CD4-positive, CD25-positive, alpha-beta regulatory T cell (primary cell): ENCODE measurements at regions not wholly inside any gene's neighbourhood (a gene's known extent, or its start where the extent isn't known, plus 50 kb on each side); places are given as distances from the start of the nearest gene placed in this dataset.

Experiments used
- ATAC-seq, 2 donors: fragments of 150-1000 bp; cut with Tn5 transposase; one replicate each; pipeline ENCODE4 v1.10.0; 2021; ENCODE audit warnings: low read depth in 2 of 2, moderate number of reproducible peaks in 2 of 2, moderate library complexity in 1 of 2
- DNase-seq, 3 donors: peaks; one replicate each; pipeline versions ENCODE4 v3.0.0 to v3.0.0-alpha.2; 2012 to 2022; ENCODE audit warnings: mixed read lengths in 1 of 3
- H3K27ac ChIP-seq: one replicate; pipeline ENCODE4 v1.7.0; 2013; ENCODE audit warnings: mild to moderate bottlenecking, low read length; ENCODE audit not compliant: insufficient read depth, poor library complexity, severe bottlenecking
- H3K27me3 ChIP-seq: one replicate; pipeline ENCODE4 v1.7.0; 2013; ENCODE audit warnings: low read length; ENCODE audit not compliant: control insufficient read depth, insufficient read depth
- H3K36me3 ChIP-seq: one replicate; pipeline ENCODE4 v1.7.0; 2013; ENCODE audit warnings: mild to moderate bottlenecking, low read length, moderate library complexity; ENCODE audit not compliant: control insufficient read depth, insufficient read depth
- H3K4me1 ChIP-seq: 2 replicates; pipeline ENCODE4 v1.7.0; 2013; ENCODE audit warnings: mild to moderate bottlenecking, low read length; ENCODE audit not compliant: insufficient read depth, control insufficient read depth, poor library complexity, severe bottlenecking
- H3K4me3 ChIP-seq: one replicate; pipeline ENCODE4 v1.7.0; 2013; ENCODE audit warnings: low read depth, mild to moderate bottlenecking, low read length, moderate library complexity
- H3K9me3 ChIP-seq, 2 experiments: 1 replicate in 1 of 2; 2 replicates in 1 of 2; pipeline ENCODE4 v1.7.0; 2013; ENCODE audit warnings: low read length in 2 of 2, mild to moderate bottlenecking in 1 of 2, moderate library complexity in 1 of 2; ENCODE audit not compliant: control insufficient read depth in 2 of 2
- H3K27ac Mint-ChIP-seq, 3 donors: one replicate each; pipeline ENCODE4 v1.8.0; 2020 to 2022; ENCODE audit warnings: mild to moderate bottlenecking in 3 of 3, mixed read lengths in 3 of 3, moderate library complexity in 2 of 3
- H3K27me3 Mint-ChIP-seq: one replicate; pipeline ENCODE4 v1.8.0; 2022; ENCODE audit warnings: mild to moderate bottlenecking, mixed read lengths
- H3K36me3 Mint-ChIP-seq: one replicate; pipeline ENCODE4 v1.8.0; 2020; ENCODE audit warnings: mixed read lengths
- H3K4me1 Mint-ChIP-seq, 4 donors: one replicate each; pipeline ENCODE4 v1.8.0; 2020 to 2022; ENCODE audit warnings: mixed read lengths in 4 of 4, mild to moderate bottlenecking in 1 of 4
- H3K4me3 Mint-ChIP-seq, 4 donors: one replicate each; pipeline ENCODE4 v1.8.0; 2020 to 2022; ENCODE audit warnings: mild to moderate bottlenecking in 4 of 4, mixed read lengths in 4 of 4, moderate library complexity in 3 of 4
- H3K9me3 Mint-ChIP-seq, 7 donors: one replicate each; pipeline ENCODE4 v1.8.0; 2020 to 2022; ENCODE audit warnings: mixed read lengths in 7 of 7, mild to moderate bottlenecking in 3 of 7, moderate library complexity in 2 of 7

DNA sequence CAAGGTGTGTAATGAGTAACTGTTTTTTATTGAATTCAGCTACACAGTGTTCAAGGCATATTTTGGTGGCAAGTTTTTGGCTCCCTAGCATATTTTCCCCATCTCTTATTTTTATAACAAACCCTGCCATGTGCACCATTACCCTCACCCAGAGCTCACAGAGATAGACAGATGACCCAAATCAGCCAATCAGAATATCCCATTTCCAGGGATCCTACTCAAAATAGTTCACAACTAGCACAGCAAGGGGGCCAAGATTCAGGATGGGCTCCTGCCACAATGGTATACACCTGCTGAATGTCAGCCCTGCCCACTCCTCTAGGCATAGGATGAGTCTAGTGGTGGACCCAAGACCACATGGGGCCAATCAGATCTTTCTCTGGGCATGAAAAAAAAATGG lies 78.8 kb upstream of the SETMAR start:
- Mint-ChIP-seq H3K4me1 (peaks cover 0 to 2% (median 0%) of the 10 kb centered on the region in 4 donors), H3K36me3 (no peaks in the 10 kb centered on the region), H3K4me3 (no peak overlapping the region), H3K9me3 (peaks cover 0 to 6% (median 0%) of the 10 kb centered on the region in 7 donors), H3K27me3 (no peaks in the 10 kb centered on the region), H3K27ac (no peak overlapping the region)
- H3K36me3 ChIP-seq: no peaks in the 10 kb centered on the region
- H3K27me3 ChIP-seq: no peaks in the 10 kb centered on the region
- H3K27ac ChIP-seq: no peak overlapping the region
- no peaks in the 10 kb centered on the region for H3K9me3 ChIP-seq
- DNase-seq (no peak), ATAC-seq (no peak)
- no peaks in the 10 kb centered on the region for H3K4me1 ChIP-seq
- no peak overlapping the region for H3K4me3 ChIP-seq

DNA sequence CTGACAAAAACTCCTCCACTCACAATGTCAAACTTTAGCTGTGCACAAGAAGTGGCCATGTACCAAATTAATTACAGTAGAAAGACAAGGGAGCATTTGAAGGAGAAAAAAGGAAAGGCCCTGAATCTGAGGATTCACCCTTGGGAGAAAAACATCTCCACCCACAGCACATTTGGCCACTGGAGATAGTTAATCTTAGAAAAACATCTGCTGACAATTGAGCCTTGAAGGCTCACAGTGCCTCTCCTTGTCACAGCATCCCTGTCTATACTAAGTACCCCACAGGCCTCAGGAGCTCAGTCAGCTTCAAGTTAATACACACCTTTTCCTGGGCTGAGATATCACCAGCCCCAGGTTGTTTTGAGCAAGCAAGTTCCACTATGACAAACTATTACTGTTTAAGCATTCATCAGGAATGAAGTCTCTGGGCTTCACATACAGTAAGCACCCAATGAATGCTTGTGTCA lies 78.1 kb upstream of the SETMAR start:
- Mint-ChIP-seq H3K36me3 (no peaks in the 10 kb centered on the region), H3K27me3 (no peaks in the 10 kb centered on the region), H3K9me3 (peaks cover 0 to 5% (median 0%) of the 10 kb centered on the region in 7 donors), H3K4me1 (peaks cover 0 to 2% (median 0%) of the 10 kb centered on the region in 4 donors), H3K27ac (no peak overlapping the region), H3K4me3 (no peak overlapping the region)
- H3K4me3 ChIP-seq: no peak overlapping the region
- no peak for DNase-seq
- H3K27ac ChIP-seq: no peak overlapping the region
- H3K27me3 ChIP-seq: no peaks in the 10 kb centered on the region
- no peaks in the 10 kb centered on the region for H3K9me3 ChIP-seq
- H3K36me3 ChIP-seq: no peaks in the 10 kb centered on the region
- no peak for ATAC-seq
- no peaks in the 10 kb centered on the region for H3K4me1 ChIP-seq

DNA sequence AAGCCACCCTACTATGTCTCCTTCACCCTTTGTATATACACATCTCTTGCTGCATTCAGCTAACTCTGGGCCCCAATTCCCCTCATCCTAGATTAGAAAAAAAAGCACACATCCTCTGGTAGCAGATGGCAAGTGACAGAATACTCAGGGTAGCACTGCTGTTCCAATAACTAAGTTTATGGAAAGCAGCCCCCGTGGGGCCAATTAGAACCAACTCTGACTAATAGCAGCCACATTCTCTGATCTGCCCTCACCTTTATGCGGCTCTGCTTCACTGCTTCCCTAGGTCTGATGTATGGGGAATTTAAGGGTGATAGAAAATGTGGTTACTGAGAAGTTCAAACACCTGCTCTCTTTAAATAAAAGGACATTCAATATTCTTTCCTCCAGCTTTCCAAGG lies 74.9 kb upstream of the SETMAR start:
- ATAC-seq (no peak), DNase-seq (no peak)
- H3K9me3 Mint-ChIP-seq: peaks cover 0 to 6% (median 0%) of the 10 kb centered on the region in 7 donors
- H3K4me1 ChIP-seq: no peaks in the 10 kb centered on the region
- H3K27ac Mint-ChIP-seq: no peak overlapping the region
- no peak overlapping the region for H3K4me3 ChIP-seq
- H3K36me3 Mint-ChIP-seq: no peaks in the 10 kb centered on the region
- H3K27ac ChIP-seq: no peak overlapping the region
- H3K36me3 ChIP-seq: no peaks in the 10 kb centered on the region
- H3K27me3 Mint-ChIP-seq: no peaks in the 10 kb centered on the region
- H3K4me3 Mint-ChIP-seq: no peak overlapping the region
- H3K27me3 ChIP-seq: no peaks in the 10 kb centered on the region
- no peaks in the 10 kb centered on the region for H3K9me3 ChIP-seq
- peaks cover 0 to 2% (median 0%) of the 10 kb centered on the region in 4 donors for H3K4me1 Mint-ChIP-seq

DNA sequence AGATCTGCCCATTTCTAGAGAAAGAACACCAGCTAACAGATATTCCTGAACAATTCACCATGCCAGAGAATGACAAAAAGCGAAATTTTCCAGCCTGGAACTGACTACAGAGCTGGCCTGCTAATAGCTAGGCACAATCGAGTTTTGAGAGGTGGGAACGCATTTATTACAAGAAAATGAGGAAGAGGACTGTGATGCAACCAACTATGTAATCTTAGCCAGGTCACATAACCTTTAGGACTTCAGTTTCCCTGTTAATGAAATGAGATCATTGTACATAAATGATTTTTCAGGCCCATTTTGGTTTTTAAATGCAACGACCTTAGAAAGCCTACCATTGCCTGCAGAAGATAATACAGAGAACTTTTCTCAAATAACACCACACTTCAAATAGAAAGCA lies 72.1 kb upstream of the SETMAR start:
- H3K36me3 ChIP-seq: no peaks in the 10 kb centered on the region
- H3K27ac ChIP-seq: no peak overlapping the region
- no peaks in the 10 kb centered on the region for H3K9me3 ChIP-seq
- no peaks in the 10 kb centered on the region for H3K4me1 Mint-ChIP-seq
- peaks cover 0 to 8% (median 0%) of the 10 kb centered on the region in 7 donors for H3K9me3 Mint-ChIP-seq
- H3K4me3 ChIP-seq: no peak overlapping the region
- no peaks in the 10 kb centered on the region for H3K27me3 ChIP-seq
- H3K27me3 Mint-ChIP-seq: no peaks in the 10 kb centered on the region
- no peak overlapping the region for H3K27ac Mint-ChIP-seq
- H3K4me3 Mint-ChIP-seq: no peak overlapping the region
- H3K36me3 Mint-ChIP-seq: no peaks in the 10 kb centered on the region
- DNase-seq (no peak), ATAC-seq (no peak)
- no peaks in the 10 kb centered on the region for H3K4me1 ChIP-seq

DNA sequence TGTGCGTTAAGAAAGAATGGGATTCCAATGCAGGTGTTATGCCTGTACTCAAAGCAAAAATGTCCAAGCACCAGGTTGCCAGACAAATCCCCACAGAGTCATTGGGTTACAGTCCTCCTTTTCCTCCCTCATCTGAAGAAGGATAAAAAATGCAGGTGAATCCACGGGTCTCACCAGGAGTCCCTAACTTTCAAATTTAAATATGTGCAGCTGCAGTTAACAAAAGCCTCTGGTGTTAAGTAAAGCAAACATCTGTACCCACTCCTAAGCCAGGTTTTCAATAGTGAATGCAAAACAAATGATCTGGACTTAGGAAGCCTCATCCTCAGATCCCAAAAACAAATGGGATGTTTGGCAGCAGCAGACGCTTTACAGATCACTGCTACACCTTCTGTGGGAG lies 70.4 kb upstream of the SETMAR start:
- Histone ChIP-seq H3K9me3 (no peaks in the 10 kb centered on the region), H3K4me1 (no peaks in the 10 kb centered on the region), H3K27ac (no peak overlapping the region), H3K36me3 (no peaks in the 10 kb centered on the region), H3K27me3 (no peaks in the 10 kb centered on the region), H3K4me3 (no peak overlapping the region)
- Mint-ChIP-seq H3K4me1 (no peaks in the 10 kb centered on the region), H3K4me3 (no peak overlapping the region), H3K27ac (no peak overlapping the region), H3K36me3 (no peaks in the 10 kb centered on the region), H3K9me3 (peaks cover 0 to 7% (median 3%) of the 10 kb centered on the region in 7 donors), H3K27me3 (no peaks in the 10 kb centered on the region)
- no peak for DNase-seq
- ATAC-seq: no peak

DNA sequence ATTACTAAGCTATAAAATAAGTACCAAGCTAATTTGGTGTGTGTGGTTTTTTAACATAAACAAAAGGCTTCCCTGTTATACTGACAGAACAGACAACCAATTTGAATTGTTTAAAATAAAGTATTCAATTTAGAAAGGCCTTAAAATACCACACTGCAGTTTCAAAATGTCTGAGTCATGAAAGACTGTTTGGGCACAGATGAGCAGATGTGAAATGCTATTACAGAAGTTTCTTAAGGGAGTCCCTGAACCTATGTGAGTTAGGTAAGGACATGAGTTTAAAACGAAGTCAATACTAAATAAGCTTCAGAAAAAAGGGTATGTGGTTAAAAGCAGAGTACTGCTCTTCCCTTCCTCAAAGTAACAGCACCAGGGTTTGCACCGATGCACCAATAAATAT lies 69.7 kb upstream of the SETMAR start:
- no peaks in the 10 kb centered on the region for H3K27me3 Mint-ChIP-seq
- no peak overlapping the region for H3K4me3 ChIP-seq
- H3K27ac ChIP-seq: no peak overlapping the region
- no peaks in the 10 kb centered on the region for H3K4me1 Mint-ChIP-seq
- DNase-seq (no peak), ATAC-seq (no peak)
- no peaks in the 10 kb centered on the region for H3K4me1 ChIP-seq
- H3K36me3 ChIP-seq: no peaks in the 10 kb centered on the region
- no peak overlapping the region for H3K27ac Mint-ChIP-seq
- H3K9me3 ChIP-seq: no peaks in the 10 kb centered on the region
- H3K36me3 Mint-ChIP-seq: no peaks in the 10 kb centered on the region
- no peaks in the 10 kb centered on the region for H3K27me3 ChIP-seq
- H3K4me3 Mint-ChIP-seq: no peak overlapping the region
- H3K9me3 Mint-ChIP-seq: peaks cover 0 to 8% (median 2%) of the 10 kb centered on the region in 7 donors

DNA sequence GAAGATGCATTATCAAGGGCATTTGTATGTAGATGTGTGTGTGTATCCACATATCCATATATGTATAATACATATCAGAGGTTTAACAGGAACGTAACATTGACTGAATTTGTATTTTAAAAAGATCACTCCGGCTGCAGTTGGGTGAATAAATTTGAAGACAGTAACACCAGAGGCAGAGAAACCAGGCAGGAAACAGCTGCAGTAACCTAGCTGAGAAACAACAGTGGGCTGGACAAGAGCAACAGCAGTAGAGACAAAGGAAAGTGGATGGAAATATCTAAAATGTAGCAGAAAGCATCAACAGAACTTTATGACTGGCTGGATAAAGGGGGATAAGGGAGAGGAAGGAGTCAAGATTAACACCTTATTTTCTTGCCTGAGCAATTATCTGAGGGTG lies 68.3 kb upstream of the SETMAR start:
- Histone ChIP-seq H3K9me3 (no peaks in the 10 kb centered on the region), H3K27me3 (no peaks in the 10 kb centered on the region), H3K4me1 (no peaks in the 10 kb centered on the region), H3K4me3 (no peak overlapping the region), H3K27ac (no peak overlapping the region), H3K36me3 (no peaks in the 10 kb centered on the region)
- Mint-ChIP-seq H3K27me3 (no peaks in the 10 kb centered on the region), H3K4me3 (no peak overlapping the region), H3K4me1 (no peaks in the 10 kb centered on the region), H3K27ac (no peak overlapping the region), H3K36me3 (no peaks in the 10 kb centered on the region), H3K9me3 (peaks cover 0 to 14% (median 5%) of the 10 kb centered on the region in 7 donors)
- ATAC-seq: no peak
- DNase-seq: no peak

DNA sequence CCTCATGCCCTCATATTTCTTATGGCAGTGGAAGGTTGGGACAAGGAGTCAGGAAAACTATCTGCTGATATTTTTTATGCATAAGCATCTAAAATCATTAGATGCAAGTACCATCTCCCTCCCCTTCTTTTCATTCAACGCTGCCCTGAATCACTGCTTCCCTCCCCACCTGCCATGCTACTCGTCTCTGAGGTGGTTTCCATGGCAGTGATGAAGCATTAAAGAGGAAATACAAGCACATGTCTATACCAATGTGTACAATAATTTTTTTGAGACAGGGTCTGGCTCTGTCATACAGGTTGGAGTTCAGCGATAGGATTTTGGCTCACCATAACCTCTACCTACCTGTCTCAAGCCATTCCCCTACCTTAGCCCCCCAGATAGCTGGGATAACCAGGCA lies 67.5 kb upstream of the SETMAR start:
- Histone ChIP-seq H3K36me3 (no peaks in the 10 kb centered on the region), H3K4me3 (no peak overlapping the region), H3K27me3 (no peaks in the 10 kb centered on the region), H3K27ac (no peak overlapping the region), H3K9me3 (no peaks in the 10 kb centered on the region), H3K4me1 (no peaks in the 10 kb centered on the region)
- H3K27me3 Mint-ChIP-seq: no peaks in the 10 kb centered on the region
- H3K27ac Mint-ChIP-seq: no peak overlapping the region
- no peaks in the 10 kb centered on the region for H3K4me1 Mint-ChIP-seq
- DNase-seq (no peak), ATAC-seq (no peak)
- H3K9me3 Mint-ChIP-seq: peaks cover 0 to 15% (median 5%) of the 10 kb centered on the region in 7 donors
- no peak overlapping the region for H3K4me3 Mint-ChIP-seq
- no peaks in the 10 kb centered on the region for H3K36me3 Mint-ChIP-seq
